ENCODE measurements at regions not wholly inside any gene's neighbourhood (a gene's known extent, or its start where the extent isn't known, plus 50 kb on each side); places are given as distances from the start of the nearest gene placed in this dataset.

GRCh38 chr2:8482432-8482831, 199.4 kb upstream of the ID2 start:
- H3K36me3 ChIP-seq: no peaks in the 10 kb centered on the region
- H3K4me1 ChIP-seq (ENCODE audit: control insufficient read depth in 1 of 2, insufficient read depth in 1 of 2, low read depth in 1 of 2, low read length in 1 of 2): peaks cover 49 to 73% of the 10 kb centered on the region in 2 experiments
- no peaks in the 10 kb centered on the region for H3K27me3 ChIP-seq
- no peaks in the 10 kb centered on the region for H3K9me3 ChIP-seq
- H3K27ac ChIP-seq: no peak overlapping the region
- H3K4me3 ChIP-seq (ENCODE audit: low read depth in 1 of 2, low read length in 1 of 2): no peak overlapping the region
- TF ChIP-seq CTCF (IDR thresholded peaks at IDR 0.05): no peak

- no peaks in the 10 kb centered on the region for H3K27me3 ChIP-seq
- H3K36me3 ChIP-seq: no peaks in the 10 kb centered on the region
- H3K27ac ChIP-seq: no peak overlapping the region
- TF ChIP-seq CTCF (IDR thresholded peaks at IDR 0.05): no peak
- H3K9me3 ChIP-seq: no peaks in the 10 kb centered on the region
- peaks cover 40 to 65% of the 10 kb centered on the region in 2 experiments for H3K4me1 ChIP-seq (ENCODE audit: control insufficient read depth in 1 of 2, insufficient read depth in 1 of 2, low read depth in 1 of 2, low read length in 1 of 2)
- no peak overlapping the region for H3K4me3 ChIP-seq (ENCODE audit: low read depth in 1 of 2, low read length in 1 of 2)
These were observed 197.2 kb upstream of the ID2 start for GRCh38 chr2:8484502-8485283.

- TF ChIP-seq CTCF (IDR thresholded peaks at IDR 0.05): no peak
- Histone ChIP-seq H3K27ac (no peak overlapping the region), H3K4me1 (ENCODE audit: control insufficient read depth in 1 of 2, insufficient read depth in 1 of 2, low read depth in 1 of 2, low read length in 1 of 2) (peaks cover 46 to 62% of the 10 kb centered on the region in 2 experiments), H3K4me3 (ENCODE audit: low read depth in 1 of 2, low read length in 1 of 2) (no peak overlapping the region), H3K27me3 (no peaks in the 10 kb centered on the region), H3K36me3 (no peaks in the 10 kb centered on the region), H3K9me3 (no peaks in the 10 kb centered on the region)
These were observed 196.1 kb upstream of the ID2 start for GRCh38 chr2:8485736-8486135.

GRCh38 chr2:8486141-8486540, 195.7 kb upstream of the ID2 start:
- no peak overlapping the region for H3K4me3 ChIP-seq (ENCODE audit: low read depth in 1 of 2, low read length in 1 of 2)
- H3K4me1 ChIP-seq (ENCODE audit: control insufficient read depth in 1 of 2, insufficient read depth in 1 of 2, low read depth in 1 of 2, low read length in 1 of 2): peaks cover 46 to 62% of the 10 kb centered on the region in 2 experiments
- H3K27me3 ChIP-seq: no peaks in the 10 kb centered on the region
- no peak overlapping the region for H3K27ac ChIP-seq
- H3K9me3 ChIP-seq: no peaks in the 10 kb centered on the region
- no peaks in the 10 kb centered on the region for H3K36me3 ChIP-seq
- no peak for TF ChIP-seq CTCF (IDR thresholded peaks at IDR 0.05)

GRCh38 chr2:8487461-8487932, 194.4 kb upstream of the ID2 start:
- Histone ChIP-seq H3K4me3 (ENCODE audit: low read depth in 1 of 2, low read length in 1 of 2) (peak overlapping the region; percentile 52 to 58), H3K4me1 (ENCODE audit: control insufficient read depth in 1 of 2, insufficient read depth in 1 of 2, low read depth in 1 of 2, low read length in 1 of 2) (peaks cover 45 to 59% of the 10 kb centered on the region in 2 experiments), H3K27ac (peak overlapping the region; percentile 45), H3K27me3 (no peaks in the 10 kb centered on the region), H3K36me3 (no peaks in the 10 kb centered on the region), H3K9me3 (no peaks in the 10 kb centered on the region)
- TF ChIP-seq CTCF (IDR thresholded peaks at IDR 0.05): no peak
